ENCODE measurements at regions not wholly inside any gene's neighbourhood (a gene's known extent, or its start where the extent isn't known, plus 50 kb on each side); places are given as distances from the start of the nearest gene placed in this dataset.

GRCh38 chr9:96038271-96038670 is 162.8 kb downstream of the ERCC6L2 start:
- DNase-seq, result no peak

GRCh38 chr9:96034553-96035122 is 159.1 kb downstream of the ERCC6L2 start:
- DNase-seq, result no peak

- no peak for DNase-seq
These were observed 158.4 kb downstream of the ERCC6L2 start for GRCh38 chr9:96033896-96034295.

- no peak for DNase-seq
These were observed 156.5 kb downstream of the ERCC6L2 start for GRCh38 chr9:96031916-96032534.

- no peak for DNase-seq
These were observed 155.9 kb downstream of the ERCC6L2 start for GRCh38 chr9:96031366-96031824.

- no peak for DNase-seq
These were observed 154.4 kb downstream of the ERCC6L2 start for GRCh38 chr9:96029722-96030530.

- no peak for DNase-seq
These were observed 152.0 kb downstream of the ERCC6L2 start for GRCh38 chr9:96027251-96028131.

GRCh38 chr9:96026655-96027213 is 151.2 kb downstream of the ERCC6L2 start:
- no peak for DNase-seq

GRCh38 chr9:96025995-96026602 is 150.6 kb downstream of the ERCC6L2 start:
- no peak for DNase-seq

GRCh38 chr9:96023486-96023885 is 148.0 kb downstream of the ERCC6L2 start:
- no peak for DNase-seq

GRCh38 chr9:96022445-96023051 is 147.1 kb downstream of the ERCC6L2 start:
- DNase-seq, result no peak

GRCh38 chr9:96021551-96022444 is 146.3 kb downstream of the ERCC6L2 start:
- no peak for DNase-seq

GRCh38 chr9:96020792-96021550 is 145.5 kb downstream of the ERCC6L2 start:
- no peak for DNase-seq

GRCh38 chr9:96020300-96020791 is 144.9 kb downstream of the ERCC6L2 start:
- DNase-seq, result no peak

Data from left kidney (tissue), 1 donor.